ENCODE measurements at regions not wholly inside any gene's neighbourhood (a gene's known extent, or its start where the extent isn't known, plus 50 kb on each side); places are given as distances from the start of the nearest gene placed in this dataset.

GRCh38 chr6:34646714-34647113 lies 49.9 kb downstream of the ILRUN start:
- TF ChIP-seq, protein P1, sequence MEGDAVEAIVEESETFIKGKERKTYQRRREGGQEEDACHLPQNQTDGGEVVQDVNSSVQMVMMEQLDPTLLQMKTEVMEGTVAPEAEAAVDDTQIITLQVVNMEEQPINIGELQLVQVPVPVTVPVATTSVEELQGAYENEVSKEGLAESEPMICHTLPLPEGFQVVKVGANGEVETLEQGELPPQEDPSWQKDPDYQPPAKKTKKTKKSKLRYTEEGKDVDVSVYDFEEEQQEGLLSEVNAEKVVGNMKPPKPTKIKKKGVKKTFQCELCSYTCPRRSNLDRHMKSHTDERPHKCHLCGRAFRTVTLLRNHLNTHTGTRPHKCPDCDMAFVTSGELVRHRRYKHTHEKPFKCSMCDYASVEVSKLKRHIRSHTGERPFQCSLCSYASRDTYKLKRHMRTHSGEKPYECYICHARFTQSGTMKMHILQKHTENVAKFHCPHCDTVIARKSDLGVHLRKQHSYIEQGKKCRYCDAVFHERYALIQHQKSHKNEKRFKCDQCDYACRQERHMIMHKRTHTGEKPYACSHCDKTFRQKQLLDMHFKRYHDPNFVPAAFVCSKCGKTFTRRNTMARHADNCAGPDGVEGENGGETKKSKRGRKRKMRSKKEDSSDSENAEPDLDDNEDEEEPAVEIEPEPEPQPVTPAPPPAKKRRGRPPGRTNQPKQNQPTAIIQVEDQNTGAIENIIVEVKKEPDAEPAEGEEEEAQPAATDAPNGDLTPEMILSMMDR (IDR thresholded peaks at IDR 0.05) = no peak
- no peak for TF ChIP-seq EP300 (IDR thresholded peaks at IDR 0.05)
- no peak for TF ChIP-seq POLR2AphosphoS5 (IDR thresholded peaks at IDR 0.05)
